H1 (cell line): ENCODE measurements at regions not wholly inside any gene's neighbourhood (a gene's known extent, or its start where the extent isn't known, plus 50 kb on each side); places are given as distances from the start of the nearest gene placed in this dataset.

Source experiments
- CTCF ChIA-PET: fragments of 300-600 bp; sonication (Branson Sonifier 250); formaldehyde crosslinking; loops from one replicate; lab custom pipeline; 2021; ENCODE audit not compliant: partially characterized antibody; lab: Charles Lee
- POLR2A ChIA-PET: fragments of 300-600 bp; sonication (Branson Sonifier 250); formaldehyde crosslinking; loops from one replicate; lab custom pipeline; 2021; ENCODE audit warnings: inconsistent platforms; ENCODE audit not compliant: partially characterized antibody; lab: Charles Lee
- DNase-seq, 2 experiments: peaks; one replicate each; pipeline versions ENCODE4 v3.0.0 to v3.0.0-alpha.2; 2010 to 2022; ENCODE audit warnings: low spot score in 2 of 2, low read depth in 1 of 2, mixed read lengths in 1 of 2
- FAIRE-seq: peaks from 2 replicates; lab custom pipeline; 2011; peaks lifted over from hg19 to GRCh38; lab: Jason Lieb, UNC
- H2AFZ ChIP-seq: 2 replicates; pipeline ENCODE4 v1.8.1; 2012; ENCODE audit warnings: low read length, inconsistent platforms
- H2AK5ac ChIP-seq: 2 replicates; pipeline ENCODE4 v1.6.1; 2013; ENCODE audit warnings: low read depth, low read length
- H2BK120ac ChIP-seq: replicated peaks from 2 replicates; pipeline ENCODE3; 2013; ENCODE audit warnings: low read depth, low read length, inconsistent platforms
- H2BK12ac ChIP-seq: 2 replicates; pipeline ENCODE4 v1.6.1; 2013; ENCODE audit warnings: low read depth, low read length
- H2BK15ac ChIP-seq: 2 replicates; pipeline ENCODE4 v1.6.1; 2013; ENCODE audit warnings: low read length
- H2BK20ac ChIP-seq: 2 replicates; pipeline ENCODE4 v1.6.1; 2013; ENCODE audit warnings: low read length
- H2BK5ac ChIP-seq: 2 replicates; pipeline ENCODE4 v1.6.1; 2013; ENCODE audit warnings: low read depth, low read length
- H3K14ac ChIP-seq: 2 replicates; pipeline ENCODE4 v1.6.1; 2013; ENCODE audit warnings: inconsistent platforms; ENCODE audit not compliant: insufficient read length
- H3K18ac ChIP-seq: 2 replicates; pipeline ENCODE4 v1.6.1; 2013; ENCODE audit warnings: low read length; ENCODE audit errors: extremely low read depth
- H3K23ac ChIP-seq: 2 replicates; pipeline ENCODE4 v1.6.1; 2013; ENCODE audit warnings: inconsistent platforms; ENCODE audit not compliant: insufficient read length
- H3K23me2 ChIP-seq: 2 replicates; pipeline ENCODE4 v1.6.1; 2013; ENCODE audit warnings: low read depth, low read length
- H3K27ac ChIP-seq: 2 replicates; pipeline ENCODE4 v1.6.1; 2011; ENCODE audit warnings: low read depth, low read length, inconsistent platforms
- H3K27me3 ChIP-seq, 4 experiments: replicated peaks in 1 of 4; 1 replicate in 1 of 4; 2 replicates in 3 of 4; pipeline versions ENCODE4 v1.6.1 to v1.8.1; 2011 to 2013; ENCODE audit warnings: low read length in 3 of 4, mild to moderate bottlenecking in 3 of 4, inconsistent platforms in 2 of 4, mixed read lengths in 2 of 4, moderate library complexity in 1 of 4; ENCODE audit not compliant: control insufficient read depth in 3 of 4, insufficient read depth in 3 of 4; ENCODE audit errors: extremely low read depth in 1 of 4
- H3K36me3 ChIP-seq, 4 experiments: 2 replicates each; pipeline versions ENCODE4 v1.6.1 to v1.8.1; 2011 to 2013; ENCODE audit warnings: mild to moderate bottlenecking in 4 of 4, low read length in 3 of 4, moderate library complexity in 2 of 4, control low read depth in 1 of 4, inconsistent platforms in 1 of 4; ENCODE audit not compliant: insufficient read depth in 4 of 4, control insufficient read depth in 2 of 4
- H3K4ac ChIP-seq: replicated peaks from 2 replicates; pipeline ENCODE3; 2013; ENCODE audit warnings: low read length, low read depth, mixed read lengths, inconsistent platforms; ENCODE audit not compliant: insufficient read length
- H3K4me1 ChIP-seq, 4 experiments: replicated peaks in 1 of 4; 1 replicate in 1 of 4; 2 replicates in 3 of 4; pipeline versions ENCODE4 v1.6.1 to v1.8.1; 2011 to 2013; ENCODE audit warnings: low read length in 3 of 4, inconsistent platforms in 2 of 4, mixed read lengths in 1 of 4; ENCODE audit not compliant: insufficient read depth in 4 of 4, control insufficient read depth in 3 of 4
- H3K4me2 ChIP-seq, 2 experiments: 2 replicates each; pipeline versions ENCODE4 v1.6.1 to v1.8.1; 2011 to 2013; ENCODE audit warnings: low read depth in 2 of 2, low read length in 2 of 2, control low read depth in 1 of 2, inconsistent platforms in 1 of 2, mild to moderate bottlenecking in 1 of 2; ENCODE audit not compliant: insufficient read depth in 1 of 2
- H3K4me3 ChIP-seq, 4 experiments: fragments of 200-600, 300-600 bp in 1 of 4; sonication (generic), shearing (Covaris generic), sonication (Bioruptor Twin) in 1 of 4; 2 replicates each; pipeline versions ENCODE4 v1.5.1 to v1.8.1; 2011 to 2016; ENCODE audit warnings: low read length in 4 of 4, low read depth in 3 of 4, control low read depth in 2 of 4, inconsistent platforms in 2 of 4, mild to moderate bottlenecking in 2 of 4, mixed read lengths in 1 of 4, moderate library complexity in 1 of 4; ENCODE audit not compliant: insufficient read depth in 2 of 4; ENCODE audit errors: extremely low read depth in 1 of 4
- H3K56ac ChIP-seq: replicated peaks from 2 replicates; pipeline ENCODE3; 2013; ENCODE audit warnings: low read depth, mild to moderate bottlenecking, mixed read lengths, low read length, inconsistent platforms; ENCODE audit not compliant: insufficient read length
- H3K79me1 ChIP-seq: 2 replicates; pipeline ENCODE4 v1.6.1; 2013; ENCODE audit warnings: low read depth, low read length, control low read depth
- H3K79me2 ChIP-seq, 2 experiments: 2 replicates each; pipeline versions ENCODE4 v1.6.1 to v1.8.1; 2012 to 2013; ENCODE audit warnings: low read length in 2 of 2, mild to moderate bottlenecking in 2 of 2, inconsistent platforms in 1 of 2; ENCODE audit not compliant: insufficient read depth in 2 of 2, control insufficient read depth in 1 of 2
- H3K9ac ChIP-seq, 4 experiments: replicated peaks in 1 of 4; 1 replicate in 1 of 4; 2 replicates in 3 of 4; pipeline versions ENCODE4 v1.6.1 to v1.8.1; 2011 to 2013; ENCODE audit warnings: low read depth in 3 of 4, low read length in 3 of 4, control low read depth in 2 of 4, mild to moderate bottlenecking in 2 of 4, moderate library complexity in 2 of 4, inconsistent platforms in 1 of 4; ENCODE audit errors: extremely low read depth in 1 of 4
- H3K9me3 ChIP-seq, 2 experiments: 2 replicates each; pipeline versions ENCODE4 v1.6.1 to v1.8.1; 2012 to 2013; ENCODE audit warnings: mild to moderate bottlenecking in 2 of 2, moderate library complexity in 2 of 2, control low read depth in 1 of 2, inconsistent platforms in 1 of 2, low read depth in 1 of 2, low read length in 1 of 2, mixed read lengths in 1 of 2; ENCODE audit not compliant: insufficient read depth in 2 of 2
- H4K20me1 ChIP-seq, 2 experiments: replicated peaks in 1 of 2; 2 replicates each; pipeline versions ENCODE3 to v1.8.1; 2011 to 2013; ENCODE audit warnings: inconsistent platforms in 2 of 2, low read length in 2 of 2, mild to moderate bottlenecking in 1 of 2; ENCODE audit not compliant: insufficient read depth in 2 of 2, control insufficient read depth in 1 of 2
- H4K5ac ChIP-seq: 2 replicates; pipeline ENCODE4 v1.6.1; 2013; ENCODE audit warnings: low read length, low read depth, mixed read lengths, inconsistent platforms; ENCODE audit not compliant: insufficient read length
- H4K8ac ChIP-seq: 2 replicates; pipeline ENCODE4 v1.8.0; 2013; ENCODE audit warnings: mild to moderate bottlenecking, moderate library complexity, low read length, inconsistent platforms; ENCODE audit not compliant: insufficient read depth; ENCODE audit errors: extremely low read depth
- H4K91ac ChIP-seq: replicated peaks from 2 replicates; pipeline ENCODE3; 2013; ENCODE audit warnings: low read length, mixed read lengths, inconsistent platforms; ENCODE audit not compliant: insufficient read length
- ATF2 ChIP-seq: IDR thresholded peaks from 2 replicates; pipeline ENCODE4 v1.6.1; 2012; ENCODE audit warnings: low read length, inconsistent platforms
- CEBPB ChIP-seq: IDR thresholded peaks from 2 replicates; pipeline ENCODE4 v1.6.1; 2012; ENCODE audit warnings: low read depth, low read length
- CHD2 ChIP-seq: IDR thresholded peaks from 2 replicates; pipeline ENCODE4 v1.6.1; 2012; ENCODE audit warnings: low read length, improper control_type of control experiment
- E2F6 ChIP-seq: IDR thresholded peaks from 2 replicates; pipeline ENCODE4 v1.6.1; 2012; ENCODE audit warnings: inconsistent platforms
- MAX ChIP-seq: IDR thresholded peaks from 2 replicates; pipeline ENCODE4 v1.6.1; 2012; ENCODE audit warnings: inconsistent platforms
- RFX5 ChIP-seq: IDR thresholded peaks from 2 replicates; pipeline ENCODE4 v1.6.1; 2011; ENCODE audit warnings: low read depth, low read length, improper control_type of control experiment, borderline replicate concordance
- SIX5 ChIP-seq: IDR thresholded peaks from 2 replicates; pipeline ENCODE4 v1.6.1; 2011; ENCODE audit warnings: mild to moderate bottlenecking, low read depth, low read length
- SUZ12 ChIP-seq: fragments of 200-600 bp; sonication (generic); IDR thresholded peaks from 2 replicates; pipeline ENCODE4 v1.6.1; 2012; ENCODE audit warnings: mild to moderate bottlenecking, inconsistent platforms, low read length, moderate library complexity, mixed read lengths
- TAF7 ChIP-seq: optimal IDR thresholded peaks from 2 replicates; pipeline ENCODE3; 2011; ENCODE audit warnings: low read depth, mild to moderate bottlenecking, inconsistent platforms, low read length, moderate library complexity, borderline replicate concordance
- WGBS, 2 experiments: shearing (Covaris generic) in 1 of 2; methylation state at CpG; one replicate each; pipeline versions ENCODE4 v1.1.6 to v1.1.7; 2013 to 2015; ENCODE audit warnings: low lambda C conversion rate in 2 of 2, mixed read lengths in 2 of 2, inconsistent platforms in 1 of 2, low coverage in 1 of 2, missing lambda C conversion rate in 1 of 2; ENCODE audit not compliant: insufficient replicate concordance in 2 of 2, insufficient coverage in 1 of 2, insufficient read length in 1 of 2; ENCODE audit errors: extremely low coverage in 1 of 2, missing lambda C conversion rate in 1 of 2; 5-methylcytosine and 5-hydroxymethylcytosine counted together

GRCh38 chr9:86818636-86819035 is 128.7 kb downstream of the GAS1 start:
- Histone ChIP-seq H4K20me1 (no peaks in the 10 kb centered on the region), H3K79me1 (no peaks in the 10 kb centered on the region), H3K9me3 (0 out of 4 replicates have a peak, but pooled peaks cover 0 to 2% of the 10 kb centered on the region in 2 experiments), H2BK12ac (no peak overlapping the region), H3K18ac (no peak overlapping the region), H3K27me3 (no peaks in the 10 kb centered on the region), H3K23me2 (no peaks in the 10 kb centered on the region), H2BK15ac (no peak overlapping the region), H4K5ac (no peak overlapping the region), H4K91ac (no peak overlapping the region), H3K4me1 (no peaks in the 10 kb centered on the region), H2BK120ac (no peak overlapping the region), H3K36me3 (no peaks in the 10 kb centered on the region), H3K4me2 (no peak overlapping the region), H3K9ac (no peak overlapping the region), H3K4me3 (no peak overlapping the region), H3K23ac (no peak overlapping the region), H3K27ac (no peak overlapping the region), H4K8ac (no peak overlapping the region), H3K14ac (no peak overlapping the region), H3K4ac (no peak overlapping the region), H2BK5ac (no peak overlapping the region; the same call in 1 of the 2 replicates), H3K56ac (no peak overlapping the region), H2AFZ (no peak overlapping the region), H2AK5ac (no peak overlapping the region), H3K79me2 (no peaks in the 10 kb centered on the region), H2BK20ac (no peak overlapping the region)
- no peak for FAIRE-seq
- TF ChIP-seq MAX = no peak
- TF ChIP-seq TAF7 = no peak
- no peak for TF ChIP-seq SUZ12
- no peak for TF ChIP-seq SIX5
- no peak for TF ChIP-seq CHD2
- no peak for TF ChIP-seq RFX5
- no peak for TF ChIP-seq E2F6
- no peak for TF ChIP-seq ATF2
- TF ChIP-seq CEBPB = no peak
- ChIA-PET CTCF (interaction anchor here (0.6 to 1.9 kb wide), 3 partner anchors 14 to 390 kb away, joined by 3 to 5 read pairs (median 4); no protein-coding TSS in a partner anchor), POLR2A (no interaction called here)
- DNase-seq = no peak
- 87% methylated on average over 6 of the region's 6 CpGs; no CpG with 5 or more reads in 1 of the 2 experiments for WGBS, 2 experiments
